ENCODE measurements at regions not wholly inside any gene's neighbourhood (a gene's known extent, or its start where the extent isn't known, plus 50 kb on each side); places are given as distances from the start of the nearest gene placed in this dataset.
"Not testable (repeated sequence)": the region's sequence is repeated elsewhere in the genome, so short reads cannot be mapped to it uniquely, and the experiment has no call there.

- no peaks in the 10 kb centered on the region for H3K36me3 ChIP-seq (ENCODE audit: control insufficient read depth, insufficient read depth, low read length)
- H3K9ac ChIP-seq (ENCODE audit: low read depth, low read length) = no peak overlapping the region
- H3K27ac ChIP-seq (ENCODE audit: low read depth, low read length) = no peak overlapping the region
- H3K27me3 ChIP-seq (ENCODE audit: control insufficient read depth, insufficient read depth, low read length) = no peaks in the 10 kb centered on the region; the same call in 1 of the 2 replicates
- no peaks in the 10 kb centered on the region for H3K9me3 ChIP-seq (ENCODE audit: control insufficient read depth, insufficient read depth, low read length)
- H3K4me1 ChIP-seq (ENCODE audit: control insufficient read depth, insufficient read depth, low read length) = no peaks in the 10 kb centered on the region
- no peak overlapping the region for H3K4me3 ChIP-seq (ENCODE audit: low read depth, low read length)
These were observed 76.7 kb upstream of the GDNF start for GRCh38 chr5:37916525-37916924.

- Histone ChIP-seq H3K27me3 (ENCODE audit: control insufficient read depth, insufficient read depth, low read length) (no peaks in the 10 kb centered on the region; the same call in 1 of the 2 replicates), H3K9ac (ENCODE audit: low read depth, low read length) (no peak overlapping the region), H3K27ac (ENCODE audit: low read depth, low read length) (no peak overlapping the region), H3K9me3 (ENCODE audit: control insufficient read depth, insufficient read depth, low read length) (no peaks in the 10 kb centered on the region), H3K36me3 (ENCODE audit: control insufficient read depth, insufficient read depth, low read length) (no peaks in the 10 kb centered on the region), H3K4me3 (ENCODE audit: low read depth, low read length) (no peak overlapping the region), H3K4me1 (ENCODE audit: control insufficient read depth, insufficient read depth, low read length) (no peaks in the 10 kb centered on the region)
These were observed 75.4 kb upstream of the GDNF start for GRCh38 chr5:37915097-37915736.

- not testable (repeated sequence) for H3K9ac ChIP-seq (ENCODE audit: low read depth, low read length); H3K36me3 ChIP-seq (ENCODE audit: control insufficient read depth, insufficient read depth, low read length); H3K27me3 ChIP-seq (ENCODE audit: control insufficient read depth, insufficient read depth, low read length); H3K9me3 ChIP-seq (ENCODE audit: control insufficient read depth, insufficient read depth, low read length); H3K4me3 ChIP-seq (ENCODE audit: low read depth, low read length); H3K27ac ChIP-seq (ENCODE audit: low read depth, low read length); H3K4me1 ChIP-seq (ENCODE audit: control insufficient read depth, insufficient read depth, low read length)
These were observed 69.9 kb upstream of the GDNF start for GRCh38 chr5:37909610-37910266.

- H3K27ac ChIP-seq (ENCODE audit: low read depth, low read length) = no peak overlapping the region
- no peaks in the 10 kb centered on the region for H3K9me3 ChIP-seq (ENCODE audit: control insufficient read depth, insufficient read depth, low read length)
- H3K9ac ChIP-seq (ENCODE audit: low read depth, low read length) = no peak overlapping the region
- H3K4me1 ChIP-seq (ENCODE audit: control insufficient read depth, insufficient read depth, low read length) = no peaks in the 10 kb centered on the region
- no peaks in the 10 kb centered on the region for H3K36me3 ChIP-seq (ENCODE audit: control insufficient read depth, insufficient read depth, low read length)
- H3K27me3 ChIP-seq (ENCODE audit: control insufficient read depth, insufficient read depth, low read length) = no peaks in the 10 kb centered on the region; the same call in 1 of the 2 replicates
- no peak overlapping the region for H3K4me3 ChIP-seq (ENCODE audit: low read depth, low read length)
These were observed 66.6 kb upstream of the GDNF start for GRCh38 chr5:37906416-37906815.

GRCh38 chr5:37905230-37905629, 65.4 kb upstream of the GDNF start:
- Histone ChIP-seq H3K4me1 (ENCODE audit: control insufficient read depth, insufficient read depth, low read length) (no peaks in the 10 kb centered on the region), H3K36me3 (ENCODE audit: control insufficient read depth, insufficient read depth, low read length) (no peaks in the 10 kb centered on the region), H3K27ac (ENCODE audit: low read depth, low read length) (no peak overlapping the region), H3K27me3 (ENCODE audit: control insufficient read depth, insufficient read depth, low read length) (no peaks in the 10 kb centered on the region; the same call in 1 of the 2 replicates), H3K9ac (ENCODE audit: low read depth, low read length) (no peak overlapping the region), H3K9me3 (ENCODE audit: control insufficient read depth, insufficient read depth, low read length) (no peaks in the 10 kb centered on the region), H3K4me3 (ENCODE audit: low read depth, low read length) (no peak overlapping the region)

- Histone ChIP-seq H3K4me3 (ENCODE audit: low read depth, low read length) (no peak overlapping the region), H3K27me3 (ENCODE audit: control insufficient read depth, insufficient read depth, low read length) (no peaks in the 10 kb centered on the region; the same call in 1 of the 2 replicates)
These were observed 62.5 kb upstream of the GDNF start for GRCh38 chr5:37902323-37902722.

GRCh38 chr5:37900692-37901091, 60.9 kb upstream of the GDNF start:
- H3K27ac ChIP-seq (ENCODE audit: low read depth, low read length) = no peak overlapping the region
- H3K4me3 ChIP-seq (ENCODE audit: low read depth, low read length) = no peak overlapping the region
- H3K27me3 ChIP-seq (ENCODE audit: control insufficient read depth, insufficient read depth, low read length) = no peaks in the 10 kb centered on the region; the same call in 1 of the 2 replicates
- H3K36me3 ChIP-seq (ENCODE audit: control insufficient read depth, insufficient read depth, low read length) = no peaks in the 10 kb centered on the region
- no peak overlapping the region for H3K9ac ChIP-seq (ENCODE audit: low read depth, low read length)
- H3K4me1 ChIP-seq (ENCODE audit: control insufficient read depth, insufficient read depth, low read length) = no peaks in the 10 kb centered on the region
- H3K9me3 ChIP-seq (ENCODE audit: control insufficient read depth, insufficient read depth, low read length) = no peaks in the 10 kb centered on the region

More at GRCh38 chr5:37902323-37902722, 62.5 kb upstream of the GDNF start:
- H3K36me3 ChIP-seq (ENCODE audit: control insufficient read depth, insufficient read depth, low read length) = no peaks in the 10 kb centered on the region
- H3K4me1 ChIP-seq (ENCODE audit: control insufficient read depth, insufficient read depth, low read length) = no peaks in the 10 kb centered on the region
- H3K9me3 ChIP-seq (ENCODE audit: control insufficient read depth, insufficient read depth, low read length) = no peaks in the 10 kb centered on the region
- no peak overlapping the region for H3K27ac ChIP-seq (ENCODE audit: low read depth, low read length)
- no peak overlapping the region for H3K9ac ChIP-seq (ENCODE audit: low read depth, low read length)

DNA sequence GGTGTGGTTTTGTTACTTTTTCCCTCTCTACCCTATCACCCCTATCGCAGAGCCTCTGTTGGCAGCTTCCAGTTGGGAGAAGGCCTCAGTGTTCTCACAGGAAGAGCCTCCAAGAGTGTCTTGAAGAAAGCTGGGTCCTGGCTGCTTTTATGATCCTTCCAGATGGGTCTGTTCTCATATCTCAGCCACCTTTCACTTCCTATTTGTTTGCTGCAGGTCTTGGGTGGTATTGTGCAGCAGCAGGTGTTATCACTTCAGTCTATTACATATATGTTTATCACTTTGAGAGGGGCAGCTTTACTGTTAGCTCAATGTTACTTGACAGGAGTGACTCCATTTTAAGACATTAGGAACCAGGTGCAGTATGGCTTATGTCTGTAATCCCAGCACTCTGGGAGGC, 59.2 kb upstream of the GDNF start:
- H3K36me3 ChIP-seq (ENCODE audit: control insufficient read depth, insufficient read depth, low read length) = no peaks in the 10 kb centered on the region
- no peaks in the 10 kb centered on the region for H3K9me3 ChIP-seq (ENCODE audit: control insufficient read depth, insufficient read depth, low read length)
- H3K27ac ChIP-seq (ENCODE audit: low read depth, low read length) = no peak overlapping the region
- H3K4me1 ChIP-seq (ENCODE audit: control insufficient read depth, insufficient read depth, low read length) = no peaks in the 10 kb centered on the region
- H3K9ac ChIP-seq (ENCODE audit: low read depth, low read length) = no peak overlapping the region
- no peaks in the 10 kb centered on the region; the same call in 1 of the 2 replicates for H3K27me3 ChIP-seq (ENCODE audit: control insufficient read depth, insufficient read depth, low read length)
- H3K4me3 ChIP-seq (ENCODE audit: low read depth, low read length) = no peak overlapping the region

- Histone ChIP-seq H3K27me3 (ENCODE audit: control insufficient read depth, insufficient read depth, low read length) (no peaks in the 10 kb centered on the region), H3K9me3 (ENCODE audit: control insufficient read depth, insufficient read depth, low read length) (no peaks in the 10 kb centered on the region), H3K9ac (ENCODE audit: low read depth, low read length) (no peak overlapping the region), H3K36me3 (ENCODE audit: control insufficient read depth, insufficient read depth, low read length) (no peaks in the 10 kb centered on the region), H3K4me3 (ENCODE audit: low read depth, low read length) (no peak overlapping the region), H3K4me1 (ENCODE audit: control insufficient read depth, insufficient read depth, low read length) (no peaks in the 10 kb centered on the region), H3K27ac (ENCODE audit: low read depth, low read length) (no peak overlapping the region)
These were observed 56.3 kb upstream of the GDNF start for GRCh38 chr5:37896159-37896558.

DNA sequence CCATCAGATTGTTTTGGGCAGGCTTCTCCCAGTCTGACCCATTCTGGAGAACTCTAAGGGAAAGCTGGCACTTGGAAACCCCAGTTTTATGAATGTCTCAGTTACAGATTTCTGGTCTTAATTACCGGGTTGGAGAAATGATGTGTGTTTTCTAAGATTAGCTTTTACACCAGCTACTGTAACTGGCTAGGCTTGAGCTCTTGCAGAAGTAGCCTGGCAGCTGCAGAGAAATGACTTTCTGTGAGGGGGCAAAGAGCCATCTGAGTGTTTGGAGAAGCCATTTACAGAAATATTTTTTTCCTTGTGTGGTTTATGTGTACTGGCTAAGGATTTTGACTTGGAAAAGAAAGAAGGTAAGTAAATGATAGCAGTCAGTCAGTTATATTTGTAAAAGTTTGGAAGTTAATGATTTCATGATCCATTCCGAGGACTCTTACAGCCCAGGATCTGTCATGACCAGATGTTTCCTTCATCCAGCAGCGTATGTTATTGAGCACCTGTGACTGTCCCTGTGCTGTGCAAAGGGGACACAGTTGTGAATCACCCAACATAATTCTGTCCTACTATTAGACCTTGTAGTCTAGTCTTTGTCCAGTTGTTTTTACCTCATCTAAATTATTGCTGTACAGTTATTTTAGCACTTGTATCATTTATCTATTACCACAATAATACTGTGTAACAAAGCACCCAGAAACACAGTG, 53.7 kb upstream of the GDNF start:
- Histone ChIP-seq H3K27me3 (ENCODE audit: control insufficient read depth, insufficient read depth, low read length) (no peaks in the 10 kb centered on the region), H3K36me3 (ENCODE audit: control insufficient read depth, insufficient read depth, low read length) (no peaks in the 10 kb centered on the region), H3K27ac (ENCODE audit: low read depth, low read length) (no peak overlapping the region), H3K4me1 (ENCODE audit: control insufficient read depth, insufficient read depth, low read length) (no peaks in the 10 kb centered on the region), H3K9ac (ENCODE audit: low read depth, low read length) (no peak overlapping the region), H3K4me3 (ENCODE audit: low read depth, low read length) (no peak overlapping the region), H3K9me3 (ENCODE audit: control insufficient read depth, insufficient read depth, low read length) (no peaks in the 10 kb centered on the region)

DNA sequence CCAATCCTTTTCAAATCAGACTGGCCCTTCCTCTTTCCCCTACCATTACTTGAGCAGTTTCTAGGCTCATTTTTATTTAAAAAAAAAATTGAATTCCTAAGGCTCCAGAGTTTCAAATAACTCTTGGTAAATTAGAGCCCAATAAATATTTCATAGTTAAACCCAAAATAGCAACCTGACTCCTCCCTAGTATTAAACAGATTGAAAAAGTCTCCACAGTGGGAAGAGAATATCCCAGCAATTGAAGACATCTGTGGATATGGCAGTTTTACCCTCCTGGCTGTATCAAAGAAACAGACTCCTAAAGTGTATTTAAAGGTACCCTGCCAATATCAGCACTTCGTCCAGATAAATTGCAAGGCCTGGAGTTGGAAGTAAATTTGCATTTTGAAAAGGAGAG, 52.7 kb upstream of the GDNF start:
- H3K4me1 ChIP-seq (ENCODE audit: control insufficient read depth, insufficient read depth, low read length) = no peaks in the 10 kb centered on the region
- no peak overlapping the region for H3K4me3 ChIP-seq (ENCODE audit: low read depth, low read length)
- H3K27ac ChIP-seq (ENCODE audit: low read depth, low read length) = no peak overlapping the region
- no peaks in the 10 kb centered on the region for H3K27me3 ChIP-seq (ENCODE audit: control insufficient read depth, insufficient read depth, low read length)
- H3K9ac ChIP-seq (ENCODE audit: low read depth, low read length) = no peak overlapping the region
- no peaks in the 10 kb centered on the region for H3K9me3 ChIP-seq (ENCODE audit: control insufficient read depth, insufficient read depth, low read length)
- H3K36me3 ChIP-seq (ENCODE audit: control insufficient read depth, insufficient read depth, low read length) = no peaks in the 10 kb centered on the region

Data from HUES48 (cell line).